SK-N-SH treated with all-trans-retinoic acid at 6 μM for 48 hours (cell line): ENCODE measurements at regions not wholly inside any gene's neighbourhood (a gene's known extent, or its start where the extent isn't known, plus 50 kb on each side); places are given as distances from the start of the nearest gene placed in this dataset.

ENCODE experiments used
- ATAC-seq: fragments of 200-7000 bp; cut with Tn5 transposase; 3 replicates; pipeline ENCODE4 v1.9.1; 2020; ENCODE audit warnings: mild to moderate bottlenecking, moderate library complexity
- ARNTL ChIP-seq: fragments of 450-650 bp; formaldehyde crosslinking; IDR thresholded peaks from 2 replicates; pipeline ENCODE4 v1.5.0; 2020; ENCODE audit warnings: low read depth, mild to moderate bottlenecking, moderate library complexity, borderline replicate concordance
- CREB5 ChIP-seq: fragments of 250-450 bp; sonication (Bioruptor Pico); IDR thresholded peaks from 2 replicates; pipeline ENCODE4 v1.5.1; 2020; ENCODE audit warnings: low read depth, mild to moderate bottlenecking, moderate library complexity
- CSDC2 ChIP-seq: fragments of 250-450 bp; sonication (Bioruptor Pico); IDR thresholded peaks from 2 replicates; pipeline ENCODE4 v1.5.0; 2020; ENCODE audit warnings: mild to moderate bottlenecking, moderate library complexity
- ESRRG ChIP-seq: fragments of 250-450 bp; sonication (Bioruptor Pico); IDR thresholded peaks from 2 replicates; pipeline ENCODE4 v1.6.1; 2021; ENCODE audit warnings: mild to moderate bottlenecking
- GLIS3 ChIP-seq: fragments of 250-450 bp; sonication (Bioruptor Pico); IDR thresholded peaks from 2 replicates; pipeline ENCODE4 v1.5.0; 2020; ENCODE audit warnings: mild to moderate bottlenecking, moderate library complexity
- ISL1 ChIP-seq: fragments of 250-450 bp; sonication (Bioruptor Pico); IDR thresholded peaks from 2 replicates; pipeline ENCODE4 v2.1.2; 2022; ENCODE audit warnings: mild to moderate bottlenecking, moderate library complexity
- OSR1 ChIP-seq: fragments of 250-450 bp; sonication (Bioruptor Pico); IDR thresholded peaks from 2 replicates; pipeline ENCODE4 v1.8.0; 2022; ENCODE audit warnings: moderate library complexity, mild to moderate bottlenecking, inconsistent platforms
- POU6F1 ChIP-seq: fragments of 250-450 bp; sonication (Bioruptor Pico); IDR thresholded peaks from 2 replicates; pipeline ENCODE4 v1.8.0; 2021; ENCODE audit warnings: low read depth, mild to moderate bottlenecking, moderate library complexity, borderline replicate concordance
- PPARA ChIP-seq: fragments of 250-450 bp; sonication (Bioruptor Pico); IDR thresholded peaks from 2 replicates; pipeline ENCODE4 v1.5.0; 2020; ENCODE audit warnings: mild to moderate bottlenecking, borderline replicate concordance
- RARB ChIP-seq: fragments of 250-450 bp; sonication (Bioruptor Pico); IDR thresholded peaks from 2 replicates; pipeline ENCODE4 v1.8.0; 2021; ENCODE audit warnings: mild to moderate bottlenecking, moderate library complexity
- SNAI2 ChIP-seq: fragments of 250-450 bp; sonication (Bioruptor Pico); IDR thresholded peaks from 2 replicates; pipeline ENCODE4 v1.5.0; 2020; ENCODE audit warnings: mild to moderate bottlenecking, moderate library complexity
- TOX ChIP-seq: fragments of 250-450 bp; sonication (Bioruptor Pico); IDR thresholded peaks from 2 replicates; pipeline ENCODE4 v1.8.0; 2021; ENCODE audit warnings: mild to moderate bottlenecking, moderate library complexity, borderline replicate concordance
- TSHZ2 ChIP-seq: fragments of 250-450 bp; sonication (Bioruptor Pico); IDR thresholded peaks from 2 replicates; pipeline ENCODE4 v1.5.0; 2020; ENCODE audit warnings: mild to moderate bottlenecking, moderate library complexity
- ZFP3 ChIP-seq: fragments of 250-450 bp; sonication (Bioruptor Pico); IDR thresholded peaks from 2 replicates; pipeline ENCODE4 v1.5.0; 2020; ENCODE audit warnings: mild to moderate bottlenecking, moderate library complexity
- ZFP30 ChIP-seq: fragments of 450-650 bp; formaldehyde crosslinking; IDR thresholded peaks from 2 replicates; pipeline ENCODE4 v1.5.0; 2022; ENCODE audit warnings: mild to moderate bottlenecking, moderate library complexity
- ZNF565 ChIP-seq: fragments of 450-650 bp; formaldehyde crosslinking; conservative IDR thresholded peaks from 2 replicates; pipeline ENCODE4 v1.5.0; 2020; ENCODE audit warnings: low read depth, mild to moderate bottlenecking, moderate library complexity
- ZNF70 ChIP-seq: fragments of 450-650 bp; formaldehyde crosslinking; IDR thresholded peaks from 2 replicates; pipeline ENCODE4 v1.5.0; 2020; ENCODE audit warnings: mild to moderate bottlenecking, moderate library complexity
- ZNF8 ChIP-seq: fragments of 450-650 bp; formaldehyde crosslinking; IDR thresholded peaks from 2 replicates; pipeline ENCODE4 v1.5.0; 2020; ENCODE audit warnings: mild to moderate bottlenecking, moderate library complexity
- TF ChIP-seq, protein P1 (sequence below): fragments of 250-450 bp; sonication (Bioruptor Pico); IDR thresholded peaks from 2 replicates; pipeline ENCODE4 v1.8.0; 2020; ENCODE audit warnings: mild to moderate bottlenecking, moderate library complexity, borderline replicate concordance
- TF ChIP-seq, protein P2 (sequence below): fragments of 250-450 bp; sonication (Bioruptor Pico); IDR thresholded peaks from 2 replicates; pipeline ENCODE4 v1.5.1; 2021; ENCODE audit warnings: mild to moderate bottlenecking, moderate library complexity

DNA sequence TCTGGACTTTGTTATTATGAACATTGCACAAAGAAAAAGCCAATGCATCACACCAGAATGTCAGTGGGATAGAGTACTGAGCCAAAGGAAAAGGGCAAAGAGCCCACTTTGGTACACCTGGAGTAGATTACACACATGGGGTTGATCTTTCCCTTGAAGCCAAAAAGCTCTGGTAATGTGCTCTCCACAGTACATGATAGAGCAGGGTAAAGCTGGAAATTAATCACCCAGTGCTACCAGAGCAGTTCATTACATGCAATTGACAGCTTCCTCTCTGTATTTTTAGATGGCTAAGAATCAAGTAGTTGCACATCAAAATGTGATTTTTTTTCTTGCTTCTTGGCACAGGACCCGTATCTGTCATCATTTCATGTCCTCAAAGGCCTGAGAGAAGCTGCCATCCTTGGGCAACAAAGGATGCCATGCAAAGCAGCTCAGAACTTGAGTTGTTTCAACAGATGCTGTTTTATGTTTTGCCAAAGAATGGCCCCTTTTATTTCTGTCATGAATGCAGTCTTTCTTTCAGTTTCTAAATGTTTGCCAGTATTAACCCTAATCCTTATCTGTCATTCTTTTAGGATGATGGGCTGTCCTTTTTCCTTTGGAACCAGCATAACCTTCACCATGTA is 88.1 kb downstream of the HDGFL1 start (continued):
- TF ChIP-seq, protein P1, sequence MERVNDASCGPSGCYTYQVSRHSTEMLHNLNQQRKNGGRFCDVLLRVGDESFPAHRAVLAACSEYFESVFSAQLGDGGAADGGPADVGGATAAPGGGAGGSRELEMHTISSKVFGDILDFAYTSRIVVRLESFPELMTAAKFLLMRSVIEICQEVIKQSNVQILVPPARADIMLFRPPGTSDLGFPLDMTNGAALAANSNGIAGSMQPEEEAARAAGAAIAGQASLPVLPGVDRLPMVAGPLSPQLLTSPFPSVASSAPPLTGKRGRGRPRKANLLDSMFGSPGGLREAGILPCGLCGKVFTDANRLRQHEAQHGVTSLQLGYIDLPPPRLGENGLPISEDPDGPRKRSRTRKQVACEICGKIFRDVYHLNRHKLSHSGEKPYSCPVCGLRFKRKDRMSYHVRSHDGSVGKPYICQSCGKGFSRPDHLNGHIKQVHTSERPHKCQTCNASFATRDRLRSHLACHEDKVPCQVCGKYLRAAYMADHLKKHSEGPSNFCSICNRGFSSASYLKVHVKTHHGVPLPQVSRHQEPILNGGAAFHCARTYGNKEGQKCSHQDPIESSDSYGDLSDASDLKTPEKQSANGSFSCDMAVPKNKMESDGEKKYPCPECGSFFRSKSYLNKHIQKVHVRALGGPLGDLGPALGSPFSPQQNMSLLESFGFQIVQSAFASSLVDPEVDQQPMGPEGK = no peak

DNA sequence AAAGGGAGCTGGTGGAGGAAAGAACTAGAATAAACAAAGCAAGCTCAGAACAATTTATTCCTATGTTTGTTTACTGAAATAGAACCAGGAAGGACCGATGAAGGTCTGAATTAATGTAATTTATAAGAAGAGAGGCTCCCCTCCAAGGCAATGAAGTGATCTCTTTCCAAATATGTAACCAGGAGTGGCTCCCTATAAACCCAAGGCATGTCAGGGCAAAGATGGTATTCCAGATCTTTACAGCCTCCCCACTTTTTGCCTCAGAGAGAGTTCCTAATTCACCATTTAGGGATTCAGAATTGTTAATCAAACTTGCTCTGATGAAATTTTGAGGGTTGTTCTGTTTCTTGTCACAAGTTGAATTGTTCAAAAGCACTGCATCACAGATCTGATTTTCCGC is 88.8 kb downstream of the HDGFL1 start:
- no peak for ATAC-seq

More for the DNA sequence above, 88.8 kb downstream of the HDGFL1 start:
- TF ChIP-seq ARNTL (CRISPR knock-in tag) (no peak), TSHZ2 (CRISPR knock-in tag) (no peak), ZNF70 (CRISPR knock-in tag) (no peak), CREB5 (CRISPR knock-in tag) (no peak), ZFP3 (CRISPR knock-in tag) (no peak), ISL1 (CRISPR knock-in tag) (no peak), RARB (CRISPR knock-in tag) (no peak), ESRRG (CRISPR knock-in tag) (no peak), ZFP30 (CRISPR knock-in tag) (no peak), ZNF565 (CRISPR knock-in tag) (no peak), CSDC2 (CRISPR knock-in tag) (no peak), TOX (CRISPR knock-in tag) (no peak), ZNF8 (CRISPR knock-in tag) (no peak), SNAI2 (CRISPR knock-in tag) (no peak), GLIS3 (CRISPR knock-in tag) (no peak), POU6F1 (CRISPR knock-in tag) (no peak), PPARA (CRISPR knock-in tag) (no peak), OSR1 (no peak)
- TF ChIP-seq, protein P2, sequence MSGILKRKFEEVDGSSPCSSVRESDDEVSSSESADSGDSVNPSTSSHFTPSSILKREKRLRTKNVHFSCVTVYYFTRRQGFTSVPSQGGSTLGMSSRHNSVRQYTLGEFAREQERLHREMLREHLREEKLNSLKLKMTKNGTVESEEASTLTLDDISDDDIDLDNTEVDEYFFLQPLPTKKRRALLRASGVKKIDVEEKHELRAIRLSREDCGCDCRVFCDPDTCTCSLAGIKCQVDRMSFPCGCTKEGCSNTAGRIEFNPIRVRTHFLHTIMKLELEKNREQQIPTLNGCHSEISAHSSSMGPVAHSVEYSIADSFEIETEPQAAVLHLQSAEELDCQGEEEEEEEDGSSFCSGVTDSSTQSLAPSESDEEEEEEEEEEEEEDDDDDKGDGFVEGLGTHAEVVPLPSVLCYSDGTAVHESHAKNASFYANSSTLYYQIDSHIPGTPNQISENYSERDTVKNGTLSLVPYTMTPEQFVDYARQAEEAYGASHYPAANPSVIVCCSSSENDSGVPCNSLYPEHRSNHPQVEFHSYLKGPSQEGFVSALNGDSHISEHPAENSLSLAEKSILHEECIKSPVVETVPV (CRISPR knock-in tag) = no peak
- TF ChIP-seq, protein P1 = no peak
